Fibroblast of peridontal ligament (primary cell): ENCODE measurements at regions not wholly inside any gene's neighbourhood (a gene's known extent, or its start where the extent isn't known, plus 50 kb on each side); places are given as distances from the start of the nearest gene placed in this dataset.

Source experiments
- DNase-seq: peaks from one replicate; pipeline ENCODE4 v3.0.0-alpha.2; 2010; ENCODE audit errors: extremely low read depth

- DNase-seq = no peak
Observed at GRCh38 chr11:92759571-92760214, 209.8 kb upstream of the MTNR1B start.

DNA sequence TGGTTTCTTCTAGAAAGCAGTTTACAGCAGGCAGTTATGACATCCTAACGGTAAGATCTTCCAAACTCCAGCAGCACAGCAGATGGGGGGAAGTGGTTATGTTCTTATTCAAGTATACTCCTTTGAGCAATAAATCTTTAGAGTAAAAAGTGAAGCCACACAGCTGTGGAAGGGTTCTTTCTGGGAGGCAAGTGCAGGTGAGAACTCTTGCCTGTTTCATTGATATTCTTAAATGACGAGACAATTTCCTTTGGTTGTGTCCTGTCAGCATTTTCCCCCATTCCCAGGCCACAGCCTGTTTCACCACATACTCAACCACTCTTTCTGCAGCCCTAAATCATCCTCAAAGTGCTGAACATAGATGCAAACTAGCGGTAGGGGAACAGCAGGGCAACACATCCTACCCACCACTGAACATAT, 207.3 kb upstream of the MTNR1B start:
- DNase-seq = no peak

DNA sequence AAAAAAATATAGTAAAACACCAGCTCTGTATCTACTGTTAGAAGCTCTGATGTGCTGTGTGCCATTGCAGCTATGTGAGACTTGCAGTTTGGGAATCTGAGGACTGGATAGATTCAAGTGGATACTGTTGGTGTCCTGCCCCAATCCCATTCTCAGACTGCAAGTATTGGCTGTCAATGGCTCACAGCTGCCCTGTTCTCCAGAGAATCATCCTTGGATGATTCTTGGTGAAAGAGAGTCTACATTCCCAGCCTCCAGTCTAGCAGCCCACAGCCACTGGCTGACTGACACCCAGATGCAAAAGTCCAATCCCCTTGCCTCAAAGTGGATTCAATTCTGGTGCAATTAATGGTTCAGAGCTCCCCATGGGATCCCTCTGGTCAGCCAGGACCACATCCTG, 206.1 kb upstream of the MTNR1B start:
- no peak for DNase-seq

GRCh38 chr11:92764128-92764527, 205.3 kb upstream of the MTNR1B start:
- no peak for DNase-seq

- no peak for DNase-seq
Observed at GRCh38 chr11:92765082-92765840, 204.2 kb upstream of the MTNR1B start.

DNA sequence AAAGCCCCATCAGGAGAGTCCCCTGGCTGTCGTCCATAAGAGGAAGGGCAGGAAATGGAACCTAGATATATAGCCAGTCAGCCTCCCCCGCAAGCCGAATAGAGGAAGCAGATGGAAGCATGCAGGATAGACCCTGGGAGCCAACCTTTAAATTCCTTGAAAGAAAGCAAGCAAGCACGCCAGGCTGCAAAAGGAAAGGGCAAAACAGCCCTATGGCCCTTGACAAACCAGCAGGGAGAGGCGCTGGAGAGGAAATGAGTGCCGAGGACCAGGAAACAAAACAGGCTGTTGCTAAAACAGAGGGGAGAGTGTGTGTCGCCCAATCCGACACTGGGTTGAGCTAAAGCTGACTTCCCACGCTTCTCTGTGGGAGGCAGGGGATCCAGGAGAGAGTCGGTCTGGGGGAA, 203.5 kb upstream of the MTNR1B start:
- DNase-seq = no peak

GRCh38 chr11:92766698-92767097, 202.8 kb upstream of the MTNR1B start:
- DNase-seq = no peak

GRCh38 chr11:92767416-92767815, 202.0 kb upstream of the MTNR1B start:
- no peak for DNase-seq

DNA sequence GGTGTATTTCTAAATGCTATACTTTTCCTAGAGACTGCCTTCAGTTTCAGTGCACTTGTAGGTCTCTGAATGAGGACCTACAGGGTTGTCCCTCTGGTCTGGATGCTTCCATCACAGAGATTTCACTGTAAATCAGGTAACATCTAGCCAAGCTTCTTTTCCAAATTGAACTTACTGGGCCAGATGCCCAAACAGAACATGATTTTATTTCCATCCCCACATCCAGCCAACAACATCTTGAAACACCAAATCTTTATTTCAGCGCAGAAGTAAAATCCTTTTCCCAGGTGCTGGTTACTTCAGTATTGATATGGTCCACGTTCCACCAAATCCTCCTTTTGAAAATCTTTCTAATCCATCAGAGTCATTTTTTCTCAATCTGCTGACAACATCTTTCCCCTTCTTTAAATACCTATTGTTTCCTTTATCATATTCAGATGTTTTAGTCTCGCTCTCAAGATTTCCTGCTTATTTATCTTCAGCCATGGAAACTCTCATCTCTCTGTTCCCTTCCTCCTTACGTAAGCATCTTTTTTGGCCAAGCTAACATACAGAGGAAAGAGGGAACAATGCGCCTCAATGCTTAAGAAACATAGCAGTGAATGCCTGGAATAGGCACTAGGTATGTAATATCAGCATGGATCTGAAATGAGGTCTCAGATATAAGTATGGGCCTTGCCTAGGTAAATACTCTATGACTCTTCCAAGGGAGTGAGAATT, 201.2 kb upstream of the MTNR1B start:
- no peak for DNase-seq

DNA sequence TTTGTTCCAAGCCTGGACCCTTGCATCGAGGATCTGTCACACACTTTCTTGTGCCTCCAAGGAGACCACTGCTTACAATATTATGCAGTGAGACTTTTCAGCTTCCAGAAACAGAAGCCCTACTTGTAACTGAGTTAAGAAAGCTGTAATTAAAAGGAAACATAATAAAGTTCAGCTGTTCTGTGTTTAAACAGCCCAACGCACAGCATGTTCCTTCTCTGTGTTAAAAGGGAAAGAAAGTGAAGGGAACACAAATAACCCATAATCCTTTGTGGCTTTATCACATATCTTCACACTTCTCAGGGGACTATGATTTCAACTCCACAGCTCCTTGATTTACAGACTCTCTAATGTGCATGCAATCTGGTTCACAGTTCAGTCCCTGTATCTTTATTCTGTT, 200.3 kb upstream of the MTNR1B start:
- no peak for DNase-seq

DNA sequence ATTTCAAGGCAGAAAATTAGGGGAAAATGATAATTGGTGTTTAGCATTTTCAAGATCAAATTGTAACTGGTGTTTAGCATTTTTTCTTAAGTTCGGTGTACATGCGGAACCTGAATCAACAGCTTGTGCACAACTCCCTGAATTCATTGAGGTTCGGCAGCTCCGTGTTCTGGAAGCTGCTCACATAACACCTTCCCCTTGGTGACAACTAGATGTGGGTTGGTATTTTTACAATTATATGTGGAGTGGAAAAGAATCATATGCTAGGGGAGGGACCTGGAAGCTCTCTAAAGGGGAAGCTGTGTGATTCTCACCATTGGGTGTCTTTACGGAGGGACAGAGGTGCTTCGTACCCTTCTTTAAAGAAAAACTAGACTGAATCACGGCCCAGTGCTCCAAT, 199.0 kb upstream of the MTNR1B start:
- DNase-seq = no peak

- DNase-seq = no peak
Observed at GRCh38 chr11:92770981-92771380, 198.5 kb upstream of the MTNR1B start.

DNA sequence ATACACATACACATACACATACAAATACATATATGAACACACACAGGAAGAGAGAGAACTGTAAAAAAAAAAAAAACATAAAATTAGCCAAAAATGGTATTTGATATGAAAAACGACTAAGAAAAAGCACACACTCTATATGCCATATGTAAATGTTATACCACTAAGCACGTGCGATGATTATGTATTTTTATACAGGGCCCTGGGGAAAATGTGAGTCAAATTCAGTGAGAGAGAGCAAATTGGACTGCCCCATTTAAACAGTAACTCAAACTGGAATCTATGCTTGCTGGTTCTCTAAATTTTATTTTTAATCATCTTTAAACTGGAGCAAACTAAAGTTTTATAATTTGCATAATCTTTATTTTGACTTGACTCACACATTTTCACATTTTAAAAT, 197.8 kb upstream of the MTNR1B start:
- no peak for DNase-seq

GRCh38 chr11:92775003-92775676, 194.3 kb upstream of the MTNR1B start:
- DNase-seq = no peak

DNA sequence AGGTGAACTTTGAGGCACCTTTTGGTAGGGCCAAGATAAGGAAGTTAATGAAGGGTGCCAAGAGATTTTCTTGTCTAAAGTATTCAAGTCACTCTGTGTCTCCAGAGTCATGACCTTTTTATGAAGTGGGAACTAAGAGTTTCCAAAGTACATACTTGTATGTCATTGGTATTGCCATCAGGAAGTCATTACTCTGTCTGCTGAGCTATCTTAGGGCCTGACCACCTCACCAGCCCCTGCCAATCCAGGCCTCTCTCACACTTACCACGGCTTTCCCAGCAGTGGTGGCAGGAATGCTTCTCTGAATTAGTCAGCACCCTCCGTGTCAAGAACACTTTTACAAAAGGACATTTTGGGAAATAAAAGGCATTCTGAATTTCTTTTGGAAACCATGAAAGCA, 192.8 kb upstream of the MTNR1B start:
- no peak for DNase-seq

DNA sequence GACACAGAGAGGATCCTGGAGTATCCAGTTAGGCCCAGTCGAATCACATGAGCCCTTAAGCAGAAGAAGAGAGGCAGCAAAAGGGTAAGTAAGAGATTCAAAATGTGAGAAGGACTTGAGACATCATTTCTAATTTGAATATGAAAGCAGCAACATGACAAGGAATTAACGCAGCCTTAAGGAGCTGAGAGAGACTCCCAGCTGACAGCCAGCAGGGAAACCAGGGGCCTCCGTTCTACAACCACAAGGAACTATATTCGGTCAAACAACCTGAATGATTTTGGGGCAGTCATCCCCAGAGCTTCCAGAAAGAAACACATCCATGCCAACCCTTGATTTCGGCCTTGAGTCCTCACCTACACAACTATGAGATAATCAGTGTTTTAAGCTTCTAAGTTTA, 189.7 kb upstream of the MTNR1B start:
- no peak for DNase-seq

GRCh38 chr11:92781151-92781550, 188.3 kb upstream of the MTNR1B start:
- no peak for DNase-seq

DNA sequence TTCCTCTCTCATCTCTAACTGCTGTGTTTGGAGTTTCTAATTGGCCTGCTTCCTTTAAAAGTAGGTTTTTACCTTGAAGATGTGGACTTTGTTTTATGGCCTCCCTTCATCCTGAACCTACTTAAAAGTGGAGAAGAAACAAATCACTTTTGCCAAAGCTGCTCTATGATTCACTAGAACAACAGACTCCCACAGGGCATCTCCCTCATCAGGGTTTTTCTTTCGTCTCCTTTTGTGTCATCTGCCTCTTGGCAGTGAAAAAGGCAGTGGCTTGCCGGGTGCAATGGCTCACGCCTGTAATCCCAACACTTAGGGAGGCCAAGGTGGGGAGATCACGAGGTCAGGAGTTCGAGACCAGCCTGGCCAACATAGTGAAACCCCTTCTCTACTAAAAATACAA, 186.6 kb upstream of the MTNR1B start:
- no peak for DNase-seq

DNA sequence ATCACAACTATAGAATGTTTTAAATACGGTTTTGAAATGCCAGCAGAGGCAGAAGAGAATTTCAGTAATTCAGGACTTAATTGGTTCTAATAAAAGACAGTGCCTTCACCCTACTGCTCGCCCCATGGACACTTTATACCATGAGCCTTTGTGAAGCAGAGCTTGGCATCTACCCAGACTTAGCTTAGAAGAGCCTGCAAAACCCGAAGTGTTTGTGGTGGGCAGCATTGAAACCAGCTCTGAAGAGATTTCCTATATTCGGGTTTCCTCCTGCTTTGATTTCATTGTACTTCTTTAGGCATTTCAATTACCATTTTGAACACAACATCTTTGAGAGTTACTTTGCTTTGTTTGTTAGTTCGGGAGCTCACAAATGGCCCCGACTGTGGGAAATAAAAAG, 185.1 kb upstream of the MTNR1B start:
- no peak for DNase-seq

DNA sequence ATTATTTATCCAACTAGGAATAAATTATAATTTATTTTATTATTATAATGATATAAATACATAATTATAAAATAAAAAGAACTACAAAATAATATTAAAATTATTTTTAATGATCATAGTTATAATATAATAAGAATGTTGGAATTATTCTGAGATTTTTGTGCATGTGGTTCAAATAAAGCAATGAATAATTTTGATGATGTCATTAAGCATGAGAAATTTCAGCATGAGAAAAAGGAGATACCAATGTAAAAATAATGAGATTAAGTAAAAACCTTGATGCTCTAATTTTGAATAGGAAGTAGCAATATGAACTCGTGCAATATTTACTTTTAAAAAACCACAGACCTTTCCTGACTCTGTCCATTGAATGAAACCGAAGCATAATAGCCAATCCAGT, 181.8 kb upstream of the MTNR1B start:
- DNase-seq = no peak

- no peak for DNase-seq
Observed at GRCh38 chr11:92789761-92790160, 179.7 kb upstream of the MTNR1B start.

- no peak for DNase-seq
Observed at GRCh38 chr11:92790366-92790765, 179.1 kb upstream of the MTNR1B start.
